ENCODE measurements at regions not wholly inside any gene's neighbourhood (a gene's known extent, or its start where the extent isn't known, plus 50 kb on each side); places are given as distances from the start of the nearest gene placed in this dataset.

DNA sequence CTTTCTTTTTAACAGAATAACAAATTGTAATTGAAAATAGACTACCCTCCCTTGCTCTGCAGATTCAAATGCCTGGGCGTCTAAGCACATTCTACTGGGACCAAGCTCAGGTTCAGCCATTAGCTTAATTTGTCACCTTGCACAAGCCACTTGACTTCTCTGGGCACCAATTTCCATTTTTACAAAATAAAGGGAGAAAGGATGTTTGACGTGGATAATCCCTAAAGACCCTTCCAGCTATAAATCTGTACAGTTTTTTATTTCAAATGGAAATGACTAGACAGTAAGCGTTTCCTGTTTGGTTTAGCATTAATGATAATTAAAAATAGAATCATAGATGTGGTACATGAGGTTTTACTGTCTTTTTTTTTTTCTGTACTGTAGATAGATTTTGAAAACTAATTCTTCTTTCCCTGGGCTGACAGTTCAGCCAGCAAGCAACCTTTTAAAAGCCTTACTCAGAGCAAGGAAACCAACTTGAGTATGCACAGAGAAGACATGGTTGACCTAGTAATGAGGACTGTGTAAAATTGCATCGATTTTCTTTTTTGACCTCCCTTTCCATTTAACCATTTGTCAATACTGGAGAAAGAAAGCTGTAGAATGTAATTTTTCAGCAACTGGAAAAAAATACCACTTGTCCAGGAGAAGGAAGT is 1329.5 kb upstream of the CDH8 start:
- no peak for DNase-seq (ENCODE audit: low read depth)

GRCh38 chr16:63363738-63364137 is 1327.5 kb upstream of the CDH8 start:
- DNase-seq (ENCODE audit: low read depth) = no peak

DNA sequence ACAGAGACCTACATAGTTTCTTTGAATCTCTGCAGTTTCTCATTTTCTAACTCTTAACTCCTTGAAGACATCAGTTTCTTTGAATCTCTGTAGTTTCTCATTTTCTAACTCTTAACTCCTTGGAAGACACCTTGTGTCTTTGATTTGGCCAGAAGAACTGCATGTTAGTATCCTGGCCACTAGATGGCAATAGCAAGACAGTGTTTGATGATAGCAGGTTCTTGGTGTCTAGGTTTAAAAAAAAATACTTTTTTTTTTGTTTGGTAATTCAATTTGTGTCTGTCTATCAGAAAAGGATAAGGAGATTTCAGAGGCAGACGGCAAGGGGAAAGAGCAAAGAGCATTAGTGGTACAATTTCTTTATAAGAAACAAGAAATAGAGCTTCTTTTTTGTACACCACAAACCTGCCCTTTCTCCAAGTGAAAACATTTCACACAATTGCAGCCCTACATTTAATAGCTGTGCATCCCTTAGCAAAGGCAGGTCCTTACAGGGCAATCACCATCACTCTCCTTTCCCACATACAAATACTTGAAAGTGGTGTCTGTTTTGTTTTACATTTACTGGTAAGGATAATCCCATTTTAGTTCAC is 1324.9 kb upstream of the CDH8 start:
- peak; percentile 58 for DNase-seq (ENCODE audit: low read depth)

DNA sequence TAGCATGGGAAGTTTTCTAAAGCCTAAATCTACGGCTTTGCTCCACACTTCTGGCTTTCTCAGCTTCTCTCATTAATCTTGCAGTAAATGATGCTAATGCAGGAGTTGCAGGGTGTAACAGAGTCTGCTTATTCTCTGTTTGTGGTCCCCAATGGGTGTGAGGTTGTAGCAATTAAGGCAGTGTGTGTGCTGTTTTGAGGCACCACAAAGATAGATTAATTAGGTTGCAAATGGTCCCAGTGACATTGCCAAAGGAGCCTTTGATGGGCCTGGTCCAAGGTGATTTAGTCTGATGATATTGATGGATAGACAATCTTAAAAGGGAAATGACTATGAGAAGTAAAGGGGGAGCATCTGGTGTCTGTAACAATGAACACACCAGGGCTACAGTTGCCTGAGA is 1313.7 kb upstream of the CDH8 start:
- no peak for DNase-seq (ENCODE audit: low read depth)

DNA sequence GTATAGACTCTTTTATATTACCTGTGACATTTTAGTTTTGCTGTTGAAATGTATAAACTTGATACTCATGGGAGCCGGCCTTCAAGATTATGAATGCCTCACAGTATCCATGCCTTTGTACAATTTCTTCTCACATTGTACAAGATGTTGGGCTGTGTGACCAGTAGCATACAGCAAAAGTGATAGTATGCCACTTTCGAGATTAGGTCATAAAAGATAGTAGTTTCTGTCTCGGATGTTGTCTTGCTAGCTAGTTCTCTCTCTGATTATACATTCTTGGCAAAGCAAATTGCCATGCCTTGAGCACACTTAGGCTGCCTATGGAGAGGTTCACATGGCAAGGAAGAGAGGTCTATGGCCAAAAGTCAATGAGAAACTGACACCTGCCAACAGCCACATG is 1309.8 kb upstream of the CDH8 start:
- no peak for DNase-seq (ENCODE audit: low read depth)

DNA sequence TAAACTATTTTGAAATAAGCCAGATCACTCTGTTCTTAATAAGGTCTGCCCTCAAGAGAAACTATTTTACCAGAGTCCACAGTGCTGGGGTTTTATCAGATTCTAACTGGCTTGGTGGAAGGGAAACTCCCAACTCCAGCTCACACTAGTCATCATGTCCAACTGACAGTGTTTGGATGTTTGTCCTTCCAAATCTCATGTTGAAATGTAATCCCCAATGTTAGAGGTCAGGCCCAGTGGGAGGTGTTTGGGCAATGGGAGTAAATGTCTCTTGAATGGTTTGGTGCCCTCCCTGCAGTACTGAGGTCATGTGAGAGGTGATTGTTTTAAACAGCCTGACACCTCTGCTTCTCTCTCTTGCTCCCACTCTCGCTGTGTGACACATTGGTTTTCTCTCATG is 1301.0 kb upstream of the CDH8 start:
- no peak for DNase-seq (ENCODE audit: low read depth)

DNA sequence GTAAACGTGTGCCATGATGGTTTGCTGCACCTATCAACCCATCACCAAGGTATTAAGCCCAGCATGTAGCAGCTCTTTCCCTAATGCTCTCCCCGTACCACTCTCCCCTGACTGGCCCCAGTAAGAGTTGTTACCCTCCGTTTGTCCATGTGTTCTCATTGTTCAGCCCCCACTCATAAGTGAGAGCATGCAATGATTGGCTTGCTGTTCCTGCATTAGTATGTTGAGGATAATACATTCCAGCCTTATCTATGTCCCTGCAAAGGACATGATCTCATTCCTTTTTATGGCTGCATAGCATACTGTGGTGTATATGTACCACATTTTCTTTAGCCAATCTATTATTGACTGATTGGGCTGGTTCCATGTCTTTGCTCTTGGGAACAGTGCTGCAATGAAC is 1294.9 kb upstream of the CDH8 start:
- no peak for DNase-seq (ENCODE audit: low read depth)

- DNase-seq (ENCODE audit: low read depth) = no peak
These were observed 1290.6 kb upstream of the CDH8 start for GRCh38 chr16:63326736-63327339.

DNA sequence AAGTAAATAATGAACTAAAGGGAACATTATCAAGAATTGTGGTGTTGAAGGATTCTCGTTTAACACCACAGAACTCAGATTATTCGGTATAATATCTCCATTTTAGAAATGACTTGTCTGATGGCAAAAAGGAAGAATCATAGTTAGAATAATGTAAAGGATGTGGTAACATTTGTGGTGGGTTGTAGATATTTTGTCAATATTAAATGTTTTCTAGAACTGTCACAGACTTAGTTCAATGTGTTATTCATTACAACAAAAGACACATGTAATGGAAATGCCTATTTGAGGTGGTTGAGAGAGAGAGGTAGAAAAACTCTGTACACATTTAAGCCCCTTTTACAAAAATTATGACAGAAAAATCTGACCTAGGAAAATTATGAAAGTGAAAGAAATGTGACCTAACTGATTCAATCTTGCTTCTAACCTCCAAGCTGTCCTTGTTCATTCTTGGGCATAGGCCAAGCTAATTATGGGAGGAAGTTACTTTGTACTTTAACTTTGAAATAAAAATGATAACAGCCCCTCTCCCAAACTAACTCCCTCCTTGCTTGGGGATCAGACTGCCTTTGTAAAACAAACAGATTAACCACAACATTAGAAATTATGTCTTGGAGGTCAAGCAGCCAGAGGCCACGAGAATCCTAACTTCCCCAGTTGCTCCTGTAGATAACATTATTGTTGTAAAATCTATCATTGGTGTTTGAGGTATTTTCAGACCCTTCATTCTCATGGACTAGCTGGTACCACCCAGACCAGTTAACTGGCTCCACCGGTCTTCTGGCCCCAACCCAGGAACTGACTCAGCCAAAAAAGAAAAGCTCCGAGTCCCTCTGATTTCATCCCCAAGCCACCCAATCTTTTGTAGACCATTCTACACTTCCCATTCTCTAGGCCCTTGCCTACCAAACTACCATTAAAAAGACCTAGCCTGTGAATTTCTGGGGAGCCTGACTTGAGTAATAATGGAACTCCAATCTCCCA is 1287.8 kb upstream of the CDH8 start:
- no peak for DNase-seq (ENCODE audit: low read depth)

DNA sequence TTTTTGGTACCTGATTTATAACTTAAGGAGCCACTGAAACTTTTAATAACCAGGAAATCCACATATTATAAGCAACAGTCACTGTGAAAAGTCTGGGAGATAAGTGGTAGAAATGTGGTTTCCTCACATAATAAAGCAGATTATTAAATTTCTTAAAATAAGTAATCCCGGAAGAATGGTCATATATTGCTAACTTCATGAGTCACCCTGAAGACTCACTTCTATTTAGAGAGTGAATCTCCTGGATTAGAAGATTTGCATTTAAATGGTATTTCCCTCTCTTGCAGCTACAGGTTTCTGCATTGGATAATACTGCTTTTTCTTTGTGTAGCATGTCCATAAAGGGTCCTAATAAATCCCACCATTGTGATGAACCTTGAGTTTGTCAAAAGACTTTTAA is 1286.8 kb upstream of the CDH8 start:
- DNase-seq (ENCODE audit: low read depth) = no peak

DNA sequence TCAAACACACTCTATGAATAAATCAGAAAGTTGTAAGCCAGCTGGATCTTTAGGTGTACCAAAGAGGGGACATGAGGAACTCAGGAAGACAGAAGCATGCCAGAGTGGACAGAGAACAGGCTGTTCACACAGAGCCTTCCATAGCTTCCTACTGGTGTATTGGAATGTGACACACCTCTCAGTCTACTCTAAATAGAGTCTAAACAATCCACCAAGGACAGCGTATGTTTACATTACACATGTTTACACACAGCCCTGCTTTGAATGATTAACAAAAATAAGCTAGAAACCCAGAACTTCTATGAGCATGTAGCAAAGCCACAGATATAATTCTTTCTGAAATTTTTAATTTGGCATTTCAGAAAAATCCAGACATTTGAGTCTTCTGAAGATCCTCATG is 1279.0 kb upstream of the CDH8 start:
- DNase-seq (ENCODE audit: low read depth) = no peak

DNA sequence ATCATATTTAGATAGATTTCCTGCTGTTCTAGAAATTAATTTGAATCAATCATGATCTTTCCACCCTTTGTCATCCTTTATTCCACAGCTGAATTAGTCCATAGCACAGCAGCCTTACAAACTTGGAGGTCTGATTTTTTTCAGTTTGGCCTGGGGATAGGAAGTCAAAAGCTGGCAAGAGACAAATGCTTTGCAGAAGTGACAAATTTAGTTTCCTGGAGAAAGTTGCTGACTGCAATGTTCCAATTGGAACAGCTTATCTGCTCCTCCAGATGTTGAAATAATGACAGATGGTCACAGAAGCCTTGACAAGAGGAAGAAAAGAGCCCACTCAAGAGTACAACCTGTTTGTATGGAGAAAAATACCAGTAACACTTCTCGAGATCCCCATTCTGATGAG is 1276.1 kb upstream of the CDH8 start:
- DNase-seq (ENCODE audit: low read depth) = no peak

- DNase-seq (ENCODE audit: low read depth) = no peak
These were observed 1275.1 kb upstream of the CDH8 start for GRCh38 chr16:63311313-63311712.

- DNase-seq (ENCODE audit: low read depth) = no peak
These were observed 1266.6 kb upstream of the CDH8 start for GRCh38 chr16:63302811-63303210.

DNA sequence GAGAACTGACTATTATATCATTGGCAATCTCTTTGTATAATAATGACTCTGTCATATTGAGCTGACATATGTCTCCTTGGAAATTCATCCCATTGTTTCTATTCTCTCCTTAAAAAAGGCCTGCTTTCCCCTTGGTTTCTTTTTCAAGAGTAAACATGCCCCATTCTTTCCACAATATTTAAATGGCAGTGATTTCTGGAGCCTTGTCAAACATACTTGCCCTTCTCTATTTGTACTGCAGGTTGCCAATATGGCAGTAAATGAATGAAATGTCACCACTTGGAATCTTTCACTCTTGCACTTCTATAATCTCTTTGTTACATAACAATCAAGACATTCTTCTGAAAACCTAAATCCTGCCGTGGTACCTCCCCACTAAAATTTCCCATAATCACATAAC is 1265.1 kb upstream of the CDH8 start:
- no peak for DNase-seq (ENCODE audit: low read depth)

GRCh38 chr16:63298993-63299392 is 1262.8 kb upstream of the CDH8 start:
- no peak for DNase-seq (ENCODE audit: low read depth)

GRCh38 chr16:63292036-63292435 is 1255.8 kb upstream of the CDH8 start:
- no peak for DNase-seq (ENCODE audit: low read depth)

DNA sequence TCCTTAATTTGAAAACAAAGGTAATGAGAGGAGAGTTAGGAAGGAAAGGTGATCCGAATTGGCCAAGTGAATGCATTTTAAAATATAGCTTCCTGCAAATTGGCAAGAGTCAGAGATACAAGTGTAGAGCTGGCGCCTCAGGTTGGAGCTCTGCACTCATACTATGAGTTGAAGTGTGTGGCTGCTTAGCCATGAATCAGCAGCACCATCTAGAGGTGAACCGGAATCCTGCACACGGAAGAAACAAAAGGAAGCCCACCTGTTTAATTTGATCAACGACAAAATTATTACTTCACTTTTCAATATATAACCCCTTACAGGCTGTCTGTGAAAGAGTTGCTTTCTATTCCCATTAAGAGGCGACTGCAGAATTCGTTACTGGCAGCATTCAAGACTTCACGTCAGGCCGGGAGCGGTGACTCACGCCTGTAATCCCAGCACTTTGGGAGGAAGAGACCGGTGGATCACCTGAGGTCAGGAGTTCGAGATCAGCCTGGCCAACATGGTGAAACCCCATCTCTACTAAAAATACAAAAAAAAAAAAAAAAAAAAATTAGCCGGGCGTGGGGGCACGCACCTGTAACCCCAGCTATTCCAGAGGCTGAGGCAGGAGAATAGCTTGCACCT is 1253.7 kb upstream of the CDH8 start:
- DNase-seq (ENCODE audit: low read depth) = no peak

- DNase-seq (ENCODE audit: low read depth) = no peak
These were observed 1251.2 kb upstream of the CDH8 start for GRCh38 chr16:63287401-63287800.

GRCh38 chr16:63283721-63284120 is 1247.5 kb upstream of the CDH8 start:
- no peak for DNase-seq (ENCODE audit: low read depth)

- no peak for DNase-seq (ENCODE audit: low read depth)
These were observed 1208.4 kb upstream of the CDH8 start for GRCh38 chr16:63244631-63245030.

- no peak for DNase-seq (ENCODE audit: low read depth)
These were observed 1205.3 kb upstream of the CDH8 start for GRCh38 chr16:63241497-63242028.

Data from amniotic epithelial cell (primary cell).